Natural killer cell (primary cell): ENCODE measurements at regions not wholly inside any gene's neighbourhood (a gene's known extent, or its start where the extent isn't known, plus 50 kb on each side); places are given as distances from the start of the nearest gene placed in this dataset.

Source experiments
- ATAC-seq, 3 donors: fragments of 150-1000 bp in 2 of 3; fragments of 200-7000 bp in 1 of 3; cut with Tn5 transposase; 1 replicate in 1 of 3; 2 replicates in 2 of 3; pipeline ENCODE4 v1.10.0; 2021; ENCODE audit warnings: mild to moderate bottlenecking in 2 of 3, moderate library complexity in 2 of 3
- DNase-seq, 2 donors: peaks; one replicate each; pipeline versions ENCODE4 v3.0.0 to v3.0.0-alpha.2; 2013 to 2021; ENCODE audit warnings: mixed read lengths in 1 of 2
- H3K27ac ChIP-seq: one replicate; pipeline ENCODE4 v1.5.1; 2013; ENCODE audit warnings: mild to moderate bottlenecking, low read length
- H3K27me3 ChIP-seq: one replicate; pipeline ENCODE4 v1.6.1; 2013; ENCODE audit warnings: low read length; ENCODE audit not compliant: control insufficient read depth, insufficient read depth
- H3K36me3 ChIP-seq: one replicate; pipeline ENCODE4 v1.6.1; 2013; ENCODE audit warnings: low read length; ENCODE audit not compliant: control insufficient read depth, insufficient read depth
- H3K4me1 ChIP-seq: one replicate; pipeline ENCODE4 v1.6.1; 2013; ENCODE audit warnings: low read length; ENCODE audit not compliant: control insufficient read depth, insufficient read depth
- H3K4me3 ChIP-seq: one replicate; pipeline ENCODE4 v1.5.1; 2013; ENCODE audit warnings: low read length
- H3K9me3 ChIP-seq: one replicate; pipeline ENCODE4 v1.6.1; 2013; ENCODE audit warnings: low read length; ENCODE audit not compliant: control insufficient read depth, insufficient read depth
- H3K27ac Mint-ChIP-seq, 2 donors: one replicate each; pipeline ENCODE4 v1.8.0; 2022; ENCODE audit warnings: mild to moderate bottlenecking in 2 of 2, mixed read lengths in 2 of 2, moderate library complexity in 1 of 2
- H3K27me3 Mint-ChIP-seq, 2 donors: one replicate each; pipeline ENCODE4 v1.8.0; 2022; ENCODE audit warnings: low read depth in 2 of 2, mixed read lengths in 2 of 2
- H3K36me3 Mint-ChIP-seq: one replicate; pipeline ENCODE4 v1.8.0; 2022; ENCODE audit warnings: mixed read lengths
- H3K4me1 Mint-ChIP-seq, 2 donors: one replicate each; pipeline ENCODE4 v1.8.0; 2022; ENCODE audit warnings: mixed read lengths in 2 of 2
- H3K4me3 Mint-ChIP-seq: one replicate; pipeline ENCODE4 v1.8.0; 2022; ENCODE audit warnings: mild to moderate bottlenecking, moderate library complexity, mixed read lengths
- H3K9me3 Mint-ChIP-seq, 2 donors: one replicate each; pipeline ENCODE4 v1.8.0; 2022; ENCODE audit warnings: mixed read lengths in 2 of 2
- CTCF ChIP-seq: fragments of 200-600 bp; IDR thresholded peaks from one replicate; pipeline ENCODE4 v1.8.0; 2022; ENCODE audit warnings: antibody characterized with exemption
- WGBS: methylation state at CpG from one replicate; pipeline ENCODE4 v1.1.7; 2013; ENCODE audit warnings: missing lambda C conversion rate; ENCODE audit not compliant: insufficient coverage; 5-methylcytosine and 5-hydroxymethylcytosine counted together
- intact Hi-C: fragments of 100-400 bp; cut with micrococcal nuclease; formaldehyde crosslinking; loops from one replicate; pipeline ENCODE4 v1.14.2; 2022

- intact Hi-C loops: no loop called here
- Mint-ChIP-seq H3K9me3 (peaks cover 9 to 15% of the 10 kb centered on the region in 2 donors), H3K4me3 (no peak overlapping the region)
Measured at GRCh38 chr13:103514619-103515018, 448.4 kb upstream of the SLC10A2 start.

GRCh38 chr13:103514188-103514587 is 448.0 kb upstream of the SLC10A2 start:
- no peak overlapping the region for H3K4me3 ChIP-seq
- Mint-ChIP-seq H3K27me3 (no peaks in the 10 kb centered on the region), H3K4me3 (no peak overlapping the region), H3K4me1 (no peaks in the 10 kb centered on the region), H3K27ac (no peak overlapping the region), H3K36me3 (peaks cover 4% of the 10 kb centered on the region), H3K9me3 (peaks cover 9 to 17% of the 10 kb centered on the region in 2 donors)
- no peaks in the 10 kb centered on the region for H3K27me3 ChIP-seq
- no peaks in the 10 kb centered on the region for H3K9me3 ChIP-seq
- no peak for DNase-seq
- H3K36me3 ChIP-seq: no peaks in the 10 kb centered on the region
- no CpG with 5 or more reads among the region's 1 CpG for WGBS
- no peak for ATAC-seq
- no peak overlapping the region for H3K27ac ChIP-seq
- no peak for TF ChIP-seq CTCF
- intact Hi-C loops: no loop called here
- H3K4me1 ChIP-seq: no peaks in the 10 kb centered on the region

More at GRCh38 chr13:103514619-103515018, 448.4 kb upstream of the SLC10A2 start:
- Mint-ChIP-seq H3K4me1 (no peaks in the 10 kb centered on the region), H3K36me3 (no peaks in the 10 kb centered on the region), H3K27me3 (no peaks in the 10 kb centered on the region), H3K27ac (no peak overlapping the region)
- Histone ChIP-seq H3K9me3 (no peaks in the 10 kb centered on the region), H3K4me3 (no peak overlapping the region), H3K36me3 (no peaks in the 10 kb centered on the region), H3K27me3 (no peaks in the 10 kb centered on the region), H3K27ac (no peak overlapping the region), H3K4me1 (no peaks in the 10 kb centered on the region)
- no peak for TF ChIP-seq CTCF
- no peak for ATAC-seq
- 53% methylated on average over 2 of the region's 2 CpGs for WGBS
- DNase-seq: no peak

GRCh38 chr13:103510007-103510535 is 443.9 kb upstream of the SLC10A2 start:
- Mint-ChIP-seq H3K36me3 (peaks cover 7% of the 10 kb centered on the region), H3K27ac (no peak overlapping the region), H3K27me3 (no peaks in the 10 kb centered on the region), H3K4me1 (no peaks in the 10 kb centered on the region), H3K9me3 (peaks cover 13 to 25% of the 10 kb centered on the region in 2 donors), H3K4me3 (no peak overlapping the region)
- DNase-seq: no peak
- no peak overlapping the region for H3K27ac ChIP-seq
- no peak overlapping the region for H3K4me3 ChIP-seq
- H3K36me3 ChIP-seq: no peaks in the 10 kb centered on the region
- TF ChIP-seq CTCF: no peak
- no peaks in the 10 kb centered on the region for H3K9me3 ChIP-seq
- no peaks in the 10 kb centered on the region for H3K4me1 ChIP-seq
- intact Hi-C loops: no loop called here
- ATAC-seq: no peak
- WGBS: 88% methylated on average over 13 of the region's 13 CpGs
- H3K27me3 ChIP-seq: no peaks in the 10 kb centered on the region

- H3K9me3 ChIP-seq: no peaks in the 10 kb centered on the region
- Mint-ChIP-seq H3K4me1 (no peaks in the 10 kb centered on the region), H3K36me3 (no peaks in the 10 kb centered on the region), H3K4me3 (no peak overlapping the region), H3K9me3 (peaks cover 6 to 15% of the 10 kb centered on the region in 2 donors), H3K27ac (no peak overlapping the region), H3K27me3 (no peaks in the 10 kb centered on the region)
- H3K4me3 ChIP-seq: no peak overlapping the region
- no peak overlapping the region for H3K27ac ChIP-seq
- DNase-seq (no peak), ATAC-seq (no peak)
- no peaks in the 10 kb centered on the region for H3K4me1 ChIP-seq
- H3K36me3 ChIP-seq: no peaks in the 10 kb centered on the region
- no peaks in the 10 kb centered on the region for H3K27me3 ChIP-seq
- intact Hi-C loops: no loop called here
- no peak for TF ChIP-seq CTCF
- 96% methylated on average over 1 of the region's 1 CpG for WGBS
Measured at GRCh38 chr13:103497404-103497803, 431.2 kb upstream of the SLC10A2 start.
